ENCODE measurements at regions not wholly inside any gene's neighbourhood (a gene's known extent, or its start where the extent isn't known, plus 50 kb on each side); places are given as distances from the start of the nearest gene placed in this dataset.

GRCh38 chr2:240288087-240288521 is 147.4 kb upstream of the GPC1 start:
- DNase-seq, result no peak

GRCh38 chr2:240289701-240290431 is 145.6 kb upstream of the GPC1 start:
- no peak for DNase-seq

- DNase-seq, result no peak
These were observed 144.8 kb upstream of the GPC1 start for GRCh38 chr2:240290432-240291336.

- DNase-seq, result no peak
These were observed 144.0 kb upstream of the GPC1 start for GRCh38 chr2:240291337-240292034.

- DNase-seq, result no peak
These were observed 143.4 kb upstream of the GPC1 start for GRCh38 chr2:240292035-240292574.

GRCh38 chr2:240292619-240293525 is 142.6 kb upstream of the GPC1 start:
- DNase-seq, result no peak

- peak; percentile 74 for DNase-seq
These were observed 141.7 kb upstream of the GPC1 start for GRCh38 chr2:240293557-240294461.

- DNase-seq, result no peak
These were observed 140.9 kb upstream of the GPC1 start for GRCh38 chr2:240294514-240294913.

- no peak for DNase-seq
These were observed 140.0 kb upstream of the GPC1 start for GRCh38 chr2:240295256-240296103.

GRCh38 chr2:240296104-240296406 is 139.4 kb upstream of the GPC1 start:
- DNase-seq, result no peak

- no peak for DNase-seq
These were observed 138.8 kb upstream of the GPC1 start for GRCh38 chr2:240296476-240297255.

GRCh38 chr2:240297256-240298116 is 138.0 kb upstream of the GPC1 start:
- no peak for DNase-seq

GRCh38 chr2:240298117-240298790 is 137.2 kb upstream of the GPC1 start:
- DNase-seq, result no peak

- DNase-seq, result no peak
These were observed 136.4 kb upstream of the GPC1 start for GRCh38 chr2:240298803-240299709.

- no peak for DNase-seq
These were observed 135.8 kb upstream of the GPC1 start for GRCh38 chr2:240299710-240300068.

GRCh38 chr2:240300261-240300821 is 135.1 kb upstream of the GPC1 start:
- no peak for DNase-seq

Measured in NCI-H524 treated with DMSO at 0.1 percent for 48 hours (cell line).